Activated T-cell treated with anti-CD3 and anti-CD28 coated beads for 48 hours (primary cell): ENCODE measurements at regions not wholly inside any gene's neighbourhood (a gene's known extent, or its start where the extent isn't known, plus 50 kb on each side); places are given as distances from the start of the nearest gene placed in this dataset.
A peak's percentile ranks its signal among the peaks of the same experiment; 100 is the strongest.
"Not testable (repeated sequence)": the region's sequence is repeated elsewhere in the genome, so short reads cannot be mapped to it uniquely, and the experiment has no call there.

Experiments
- DNase-seq: peaks from one replicate; pipeline ENCODE4 v3.0.0-alpha.2; 2020; ENCODE audit warnings: low read depth

- no peak for DNase-seq
Observed at GRCh38 chr22:23437779-23438178, 142.3 kb downstream of the IGLL1 start.

- DNase-seq: not testable (repeated sequence)
Observed at GRCh38 chr22:23437107-23437395, 143.0 kb downstream of the IGLL1 start.

GRCh38 chr22:23436354-23437106 is 143.6 kb downstream of the IGLL1 start:
- not testable (repeated sequence) for DNase-seq

- DNase-seq: not testable (repeated sequence)
Observed at GRCh38 chr22:23435186-23435585, 144.9 kb downstream of the IGLL1 start.

- DNase-seq: not testable (repeated sequence)
Observed at GRCh38 chr22:23434198-23434830, 145.8 kb downstream of the IGLL1 start.

GRCh38 chr22:23433127-23434005 is 146.7 kb downstream of the IGLL1 start:
- peak; percentile 43 for DNase-seq

- DNase-seq: not testable (repeated sequence)
Observed at GRCh38 chr22:23432719-23433118, 147.4 kb downstream of the IGLL1 start.

- no peak for DNase-seq
Observed at GRCh38 chr22:23431337-23432072, 148.6 kb downstream of the IGLL1 start.

GRCh38 chr22:23424551-23425068 is 155.5 kb downstream of the IGLL1 start:
- DNase-seq: not testable (repeated sequence)

GRCh38 chr22:23424031-23424430 is 156.1 kb downstream of the IGLL1 start:
- no peak for DNase-seq

- not testable (repeated sequence) for DNase-seq
Observed at GRCh38 chr22:23422281-23422680, 157.8 kb downstream of the IGLL1 start.

GRCh38 chr22:23421300-23421699 is 158.8 kb downstream of the IGLL1 start:
- not testable (repeated sequence) for DNase-seq

GRCh38 chr22:23419931-23420330 is 160.2 kb downstream of the IGLL1 start:
- no peak for DNase-seq

GRCh38 chr22:23419171-23419570 is 160.9 kb downstream of the IGLL1 start:
- no peak for DNase-seq

- DNase-seq: no peak
Observed at GRCh38 chr22:23418159-23418788, 161.8 kb downstream of the IGLL1 start.

- not testable (repeated sequence) for DNase-seq
Observed at GRCh38 chr22:23417327-23417726, 162.8 kb downstream of the IGLL1 start.

- DNase-seq: not testable (repeated sequence)
Observed at GRCh38 chr22:23416169-23416690, 163.9 kb downstream of the IGLL1 start.

- DNase-seq: no peak
Observed at GRCh38 chr22:23415490-23415851, 164.6 kb downstream of the IGLL1 start.

GRCh38 chr22:23414727-23415489 is 165.2 kb downstream of the IGLL1 start:
- no peak for DNase-seq

- no peak for DNase-seq
Observed at GRCh38 chr22:23411739-23412138, 168.4 kb downstream of the IGLL1 start.
